Fibroblast of pulmonary artery (primary cell): ENCODE measurements at regions not wholly inside any gene's neighbourhood (a gene's known extent, or its start where the extent isn't known, plus 50 kb on each side); places are given as distances from the start of the nearest gene placed in this dataset.

Source experiments
- DNase-seq: peaks from one replicate; pipeline ENCODE4 v3.0.0-alpha.2; 2010; ENCODE audit warnings: low read depth
- H3K4me3 ChIP-seq: replicated peaks from 2 replicates; pipeline ENCODE4 v1.5.1; 2011; ENCODE audit warnings: low read depth, mild to moderate bottlenecking, control low read depth, low read length, moderate library complexity
- TF ChIP-seq, protein P1 (sequence below): IDR thresholded peaks from 2 replicates; pipeline ENCODE4 v1.5.1; 2011; ENCODE audit warnings: mild to moderate bottlenecking, control low read depth, low read length, inconsistent platforms; ENCODE audit errors: missing control alignments

DNA sequence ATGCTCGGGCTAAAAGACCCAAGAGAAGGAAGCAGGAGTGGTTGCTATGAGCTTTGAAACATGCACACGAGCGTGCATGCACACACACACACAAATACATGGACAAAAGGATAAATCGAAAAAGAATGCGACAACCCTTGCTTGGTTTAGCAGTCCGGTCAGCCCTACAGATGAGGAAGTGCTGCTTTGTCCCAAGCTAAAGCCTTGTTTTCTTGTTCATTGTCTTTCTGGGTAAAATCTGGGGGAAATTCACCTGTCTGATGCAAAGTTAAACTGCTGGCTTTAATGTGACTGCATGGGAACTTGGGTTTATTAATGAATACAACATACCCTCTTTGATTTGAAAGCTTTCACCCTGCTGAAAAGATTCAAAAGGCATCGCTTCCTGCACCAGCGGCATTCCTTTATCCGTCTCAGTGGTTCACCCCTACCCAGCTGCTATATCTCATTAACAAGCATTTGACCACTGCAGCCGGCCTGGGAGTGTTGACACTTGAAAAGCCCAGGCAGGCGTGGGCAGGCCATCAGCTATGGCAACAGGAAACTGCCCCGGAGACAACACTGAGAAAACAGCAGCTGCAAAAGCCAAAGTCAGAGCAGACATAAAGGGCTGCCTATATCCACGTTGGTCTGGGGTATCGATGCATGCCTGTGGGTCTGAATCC, 301.7 kb downstream of the NDFIP2 start:
- peak; percentile 87 for DNase-seq
- no peak overlapping the region for H3K4me3 ChIP-seq
- TF ChIP-seq, protein P1, sequence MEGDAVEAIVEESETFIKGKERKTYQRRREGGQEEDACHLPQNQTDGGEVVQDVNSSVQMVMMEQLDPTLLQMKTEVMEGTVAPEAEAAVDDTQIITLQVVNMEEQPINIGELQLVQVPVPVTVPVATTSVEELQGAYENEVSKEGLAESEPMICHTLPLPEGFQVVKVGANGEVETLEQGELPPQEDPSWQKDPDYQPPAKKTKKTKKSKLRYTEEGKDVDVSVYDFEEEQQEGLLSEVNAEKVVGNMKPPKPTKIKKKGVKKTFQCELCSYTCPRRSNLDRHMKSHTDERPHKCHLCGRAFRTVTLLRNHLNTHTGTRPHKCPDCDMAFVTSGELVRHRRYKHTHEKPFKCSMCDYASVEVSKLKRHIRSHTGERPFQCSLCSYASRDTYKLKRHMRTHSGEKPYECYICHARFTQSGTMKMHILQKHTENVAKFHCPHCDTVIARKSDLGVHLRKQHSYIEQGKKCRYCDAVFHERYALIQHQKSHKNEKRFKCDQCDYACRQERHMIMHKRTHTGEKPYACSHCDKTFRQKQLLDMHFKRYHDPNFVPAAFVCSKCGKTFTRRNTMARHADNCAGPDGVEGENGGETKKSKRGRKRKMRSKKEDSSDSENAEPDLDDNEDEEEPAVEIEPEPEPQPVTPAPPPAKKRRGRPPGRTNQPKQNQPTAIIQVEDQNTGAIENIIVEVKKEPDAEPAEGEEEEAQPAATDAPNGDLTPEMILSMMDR, result no peak

- no peak for DNase-seq
- TF ChIP-seq, protein P1, result no peak
- no peak overlapping the region for H3K4me3 ChIP-seq
Observed at GRCh38 chr13:79781829-79782540, 301.0 kb downstream of the NDFIP2 start.

- H3K4me3 ChIP-seq, result no peak overlapping the region
- peak; percentile 16 for DNase-seq
- TF ChIP-seq, protein P1, result no peak
Observed at GRCh38 chr13:79780240-79780639, 299.3 kb downstream of the NDFIP2 start.

DNA sequence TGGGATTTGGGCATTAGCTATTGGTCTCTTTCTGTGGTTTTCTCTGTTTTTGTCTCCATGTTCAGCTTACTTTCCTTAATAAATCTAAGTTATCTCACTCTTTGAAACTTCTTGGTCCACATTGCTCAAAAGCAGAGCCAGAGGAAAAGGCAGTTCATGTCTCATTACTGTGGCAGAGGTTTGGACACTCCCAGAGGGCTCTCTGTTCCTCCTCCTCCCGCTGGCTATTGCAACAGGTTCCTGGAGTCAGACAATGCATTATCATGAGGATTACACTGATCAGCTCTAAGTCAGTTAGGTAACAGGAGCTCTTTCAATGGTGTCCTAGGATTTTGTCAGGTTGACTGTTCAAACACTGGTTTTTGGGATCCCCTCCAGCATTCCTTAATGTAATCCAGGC, 298.8 kb downstream of the NDFIP2 start:
- TF ChIP-seq, protein P1, result no peak
- no peak overlapping the region for H3K4me3 ChIP-seq
- DNase-seq, result peak; percentile 75

GRCh38 chr13:79778741-79779460, 297.9 kb downstream of the NDFIP2 start:
- TF ChIP-seq, protein P1, result no peak
- no peak for DNase-seq
- no peak overlapping the region for H3K4me3 ChIP-seq

DNA sequence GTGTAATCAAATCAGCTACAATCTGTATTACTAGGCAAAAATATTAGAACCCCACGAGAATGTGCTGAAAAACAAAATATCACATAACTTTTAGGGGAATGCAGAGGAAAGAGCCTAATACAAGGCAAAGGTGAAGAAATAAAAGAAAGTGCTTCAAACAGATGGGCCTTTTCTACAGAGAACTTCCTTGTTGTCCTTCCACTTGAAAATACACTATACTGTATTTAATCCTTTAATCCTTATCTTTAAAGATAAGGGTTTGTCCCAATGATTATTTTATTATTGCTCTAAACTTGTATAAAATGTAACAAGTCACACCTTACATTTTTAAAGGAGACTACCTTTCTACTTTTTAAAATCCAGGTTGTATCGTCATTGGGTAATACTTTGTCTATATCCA, 296.5 kb downstream of the NDFIP2 start:
- TF ChIP-seq, protein P1, result no peak
- DNase-seq, result no peak
- no peak overlapping the region for H3K4me3 ChIP-seq
